ENCODE measurements at regions not wholly inside any gene's neighbourhood (a gene's known extent, or its start where the extent isn't known, plus 50 kb on each side); places are given as distances from the start of the nearest gene placed in this dataset.

- TF ChIP-seq CTCF (IDR thresholded peaks at IDR 0.05) = no peak
- TF ChIP-seq POLR2A (IDR thresholded peaks at IDR 0.05) = no peak
These were observed 100.8 kb upstream of the ALDH1A3 start for GRCh38 chr15:100778831-100779288.
